HG02678 (cell line): ENCODE measurements at regions not wholly inside any gene's neighbourhood (a gene's known extent, or its start where the extent isn't known, plus 50 kb on each side); places are given as distances from the start of the nearest gene placed in this dataset.
"Not testable (repeated sequence)": the region's sequence is repeated elsewhere in the genome, so short reads cannot be mapped to it uniquely, and the experiment has no call there.

Source experiments
- ATAC-seq: cut with Tn5 transposase; IDR thresholded peaks from one replicate; pipeline ENCODE4 v1.9.1; 2021; ENCODE audit warnings: mild to moderate bottlenecking, moderate library complexity; ENCODE audit not compliant: unreplicated experiment

DNA sequence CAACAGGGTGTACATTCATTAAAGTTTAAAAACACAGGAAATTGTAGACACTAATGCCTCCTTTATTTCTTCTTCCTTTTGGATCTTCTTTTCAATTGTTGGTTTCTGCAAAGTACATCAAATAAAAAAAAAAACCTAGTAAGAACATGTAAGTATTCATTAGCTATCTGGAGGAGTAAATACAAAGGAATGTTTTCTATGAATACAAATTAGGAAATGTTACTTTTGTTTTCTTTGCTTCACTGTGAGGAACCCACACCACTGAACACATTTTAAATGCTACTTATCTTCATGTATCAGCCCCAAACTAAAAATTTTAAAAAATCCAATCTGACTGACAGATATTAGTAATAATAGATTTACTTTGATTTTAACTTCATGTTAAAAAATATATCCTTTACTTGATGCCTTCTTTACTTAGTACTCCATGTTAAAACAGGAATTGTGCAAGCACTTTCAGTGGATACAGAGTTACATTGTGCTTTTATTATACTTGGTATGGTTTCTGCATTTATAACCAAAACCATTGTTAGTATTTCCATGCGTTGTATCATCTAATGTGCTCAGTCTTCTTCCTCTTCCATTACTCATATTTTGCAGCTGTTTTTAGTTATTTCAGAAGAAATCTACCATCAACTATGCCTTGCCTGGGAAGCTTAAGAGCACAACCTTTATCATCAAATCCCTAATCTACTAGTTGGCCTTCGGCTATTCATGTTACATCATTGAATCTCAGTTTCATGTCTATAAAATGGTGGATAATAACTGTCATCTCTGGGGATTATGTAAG, 236.9 kb upstream of the DPYD start:
- no peak for ATAC-seq

DNA sequence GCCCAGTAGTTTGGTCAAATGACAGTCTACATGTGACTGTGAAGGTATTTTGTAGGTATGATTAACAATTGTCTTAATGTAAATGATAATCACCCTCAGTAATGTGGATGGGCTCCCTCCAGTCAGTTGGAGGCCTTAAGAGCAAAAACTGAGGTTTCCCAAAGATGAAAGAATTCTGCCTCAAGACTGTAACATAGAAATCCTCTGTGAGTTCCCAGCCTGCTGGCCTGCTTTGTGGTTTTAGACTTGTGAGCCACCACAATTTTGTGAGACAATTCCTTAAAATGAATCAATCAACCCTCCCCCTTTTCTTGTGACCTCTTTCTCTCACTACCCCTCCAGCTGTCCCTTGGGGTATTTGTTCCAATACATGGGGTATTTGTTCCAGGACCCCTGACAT, 226.4 kb upstream of the DPYD start:
- no peak for ATAC-seq

DNA sequence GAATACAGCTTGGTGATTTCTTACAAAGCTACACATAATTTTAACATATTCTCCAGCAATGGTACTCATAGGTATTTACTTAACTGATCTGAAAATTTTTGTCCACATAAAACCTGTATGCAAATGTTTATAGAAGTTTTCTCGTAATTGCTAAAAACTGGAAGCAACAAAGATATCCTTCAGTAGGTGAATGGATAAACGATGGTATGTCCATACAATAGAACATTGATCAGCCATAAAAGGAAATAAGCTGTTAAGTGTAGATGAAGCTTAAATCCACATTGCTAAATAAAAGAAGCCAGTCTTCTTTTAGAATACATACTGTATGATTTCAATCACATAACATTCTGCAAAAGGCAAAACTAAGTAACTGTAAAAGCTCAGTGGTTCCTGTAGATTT, 224.8 kb upstream of the DPYD start:
- no peak for ATAC-seq

DNA sequence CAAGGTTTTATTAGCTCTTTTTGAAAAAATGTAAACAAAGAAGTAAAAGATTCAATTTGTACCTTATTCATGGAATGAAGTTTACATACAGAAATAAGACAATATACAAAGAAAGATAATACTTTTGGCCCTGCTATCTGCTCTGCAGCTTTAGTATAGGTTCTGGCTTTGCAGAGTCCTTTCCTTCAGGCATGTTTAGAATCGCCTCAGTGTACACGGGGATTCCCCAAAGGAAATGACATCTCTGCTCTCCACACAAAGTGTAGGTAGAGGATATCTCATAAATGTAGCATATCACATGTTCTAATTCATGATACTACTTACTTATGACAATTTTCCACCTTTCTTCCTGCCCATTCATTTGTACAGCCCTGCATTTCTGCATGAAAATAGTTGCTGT, 222.6 kb upstream of the DPYD start:
- ATAC-seq: no peak

DNA sequence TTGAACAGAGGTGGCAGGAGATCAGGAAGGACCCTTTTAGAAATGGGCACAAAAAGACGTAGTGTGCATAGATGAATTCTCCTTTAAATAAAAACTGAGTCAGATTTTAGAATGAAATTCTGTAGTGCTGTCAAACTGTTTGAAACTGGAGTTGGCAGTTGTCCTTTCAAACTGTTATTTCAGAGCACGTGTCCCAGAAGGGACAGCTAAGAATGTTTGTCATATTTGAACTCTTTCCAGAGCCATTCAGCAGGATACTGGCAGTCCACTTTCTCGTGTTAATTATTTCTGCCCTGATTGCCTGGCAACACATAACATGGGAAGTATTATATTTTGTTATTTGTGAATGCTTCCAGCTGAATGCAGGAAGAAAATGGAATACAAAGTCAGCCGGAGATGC, 212.3 kb upstream of the DPYD start:
- no peak for ATAC-seq

DNA sequence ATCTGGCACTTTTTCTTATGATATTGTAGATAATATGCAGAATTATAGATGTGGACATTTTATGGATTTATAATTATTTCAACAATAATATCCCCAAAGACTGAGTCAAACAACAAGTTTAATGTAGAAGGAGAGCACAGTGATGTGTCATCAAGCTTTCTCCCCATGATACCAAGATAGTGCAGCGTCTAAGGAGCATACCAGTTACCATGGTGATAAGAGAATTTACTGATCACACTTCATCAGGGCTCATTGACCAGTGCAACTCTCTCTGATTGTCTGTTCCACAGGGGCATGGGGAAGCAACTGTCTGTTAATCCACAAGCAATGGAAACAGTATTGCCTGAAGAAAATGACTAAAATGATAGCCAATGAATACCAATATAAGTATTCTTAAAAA, 209.6 kb upstream of the DPYD start:
- ATAC-seq: no peak

DNA sequence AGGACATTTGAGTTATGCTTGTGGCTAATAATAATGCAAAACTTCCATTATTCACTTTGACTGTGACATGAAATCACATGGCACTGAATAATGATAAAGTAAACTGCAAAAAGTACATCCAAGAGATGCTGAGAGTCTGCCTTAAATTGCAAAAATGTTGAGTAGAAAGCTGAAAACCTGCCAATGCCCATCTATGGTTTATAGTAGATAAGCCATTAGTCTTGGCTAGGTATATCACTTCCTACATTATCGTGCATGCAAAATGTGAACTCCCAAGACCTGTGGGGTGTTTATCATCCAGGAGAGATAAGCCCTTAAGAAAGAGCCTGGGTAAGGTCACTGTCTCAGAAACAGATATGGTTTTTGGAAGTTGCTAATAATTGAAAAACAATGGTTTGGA, 208.7 kb upstream of the DPYD start:
- no peak for ATAC-seq

DNA sequence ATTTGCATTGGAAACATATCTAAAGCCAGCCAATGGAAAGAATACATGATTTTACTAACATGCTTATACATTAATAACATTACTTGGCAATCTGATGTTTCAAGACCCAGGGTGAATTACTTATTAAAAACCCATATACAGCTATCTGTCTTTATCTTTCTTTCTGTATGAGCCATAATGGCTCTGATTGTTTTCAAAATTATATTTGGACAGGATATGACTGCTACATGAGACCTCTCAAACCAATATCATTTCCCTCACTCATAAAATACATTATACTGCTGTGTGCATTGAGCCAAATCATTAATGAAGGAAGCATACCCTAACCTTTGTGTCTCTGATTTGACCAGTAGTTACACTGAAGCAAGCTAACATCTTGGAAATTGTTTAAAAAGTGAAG, 205.9 kb upstream of the DPYD start:
- no peak for ATAC-seq

DNA sequence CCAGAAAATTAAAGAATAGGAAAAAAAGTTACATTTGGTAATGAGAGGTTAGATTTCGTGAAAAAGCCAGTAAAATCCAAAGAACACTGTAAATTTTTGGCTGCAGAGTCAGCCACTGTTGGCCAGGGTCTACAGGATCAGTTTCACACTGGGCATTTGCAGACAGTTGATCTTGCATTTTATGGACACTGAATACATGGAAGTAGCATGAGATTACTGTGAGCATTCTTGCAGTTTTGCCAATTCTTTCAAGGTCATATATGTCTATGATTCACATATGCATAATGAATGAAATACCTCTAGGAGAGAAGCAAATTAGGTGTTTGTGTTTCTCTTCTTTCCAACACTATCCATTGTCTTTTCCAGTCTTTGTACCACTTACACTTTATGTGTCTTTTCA, 200.8 kb upstream of the DPYD start:
- ATAC-seq: no peak

DNA sequence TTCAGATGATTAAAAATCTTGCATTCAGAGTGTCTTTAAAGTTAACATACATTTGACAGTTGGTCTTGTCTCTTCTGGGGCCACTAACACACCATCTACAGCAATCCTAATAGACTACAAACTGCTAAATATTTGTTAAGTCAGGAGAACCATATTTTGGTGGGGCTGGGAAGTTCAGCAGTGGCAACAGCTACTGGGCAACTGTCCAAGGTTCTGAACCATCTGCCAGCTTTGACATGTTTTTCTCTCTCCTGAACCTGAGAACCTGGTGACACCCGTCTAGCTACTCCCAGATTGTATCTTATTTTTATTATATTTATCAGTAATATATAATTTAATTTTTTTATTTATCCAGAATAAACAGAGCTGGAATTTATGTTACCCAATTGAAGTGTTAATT, 199.0 kb upstream of the DPYD start:
- no peak for ATAC-seq

DNA sequence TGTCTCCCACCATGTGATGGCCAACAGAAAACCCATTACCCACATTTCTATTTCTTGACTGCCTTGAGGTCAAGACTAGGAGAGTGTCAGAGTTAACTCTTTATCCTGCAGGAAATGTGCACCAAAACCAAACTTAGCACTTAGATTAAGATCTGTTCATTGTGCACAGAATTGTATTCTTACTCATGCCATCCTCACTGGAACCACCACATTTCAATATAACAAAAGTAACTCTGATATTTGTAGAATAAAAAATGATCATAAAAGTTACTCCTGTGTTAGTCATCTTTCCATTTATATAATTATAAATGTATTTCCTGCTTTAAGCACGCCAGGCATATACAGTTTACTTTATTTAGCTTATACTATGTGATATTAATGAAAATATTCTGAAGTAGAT, 193.0 kb upstream of the DPYD start:
- ATAC-seq: no peak

DNA sequence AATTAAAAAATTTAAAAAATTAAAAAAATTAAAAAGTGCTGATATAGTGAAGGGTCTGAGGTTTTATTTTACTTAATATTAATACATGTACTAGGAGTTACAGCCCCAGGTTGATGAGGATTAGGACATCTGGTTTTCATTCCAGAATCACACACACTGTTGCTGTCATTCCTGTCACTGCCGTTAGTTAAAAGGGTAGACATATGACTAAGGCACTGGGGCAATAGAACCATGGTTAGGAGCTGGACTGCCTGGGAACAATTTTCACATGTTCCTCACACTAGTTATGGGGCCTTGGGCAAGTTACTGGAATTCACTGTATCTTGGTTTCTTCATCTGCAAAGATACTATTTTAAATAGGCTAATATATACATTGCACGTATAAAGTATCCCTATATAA, 191.8 kb upstream of the DPYD start:
- no peak for ATAC-seq

DNA sequence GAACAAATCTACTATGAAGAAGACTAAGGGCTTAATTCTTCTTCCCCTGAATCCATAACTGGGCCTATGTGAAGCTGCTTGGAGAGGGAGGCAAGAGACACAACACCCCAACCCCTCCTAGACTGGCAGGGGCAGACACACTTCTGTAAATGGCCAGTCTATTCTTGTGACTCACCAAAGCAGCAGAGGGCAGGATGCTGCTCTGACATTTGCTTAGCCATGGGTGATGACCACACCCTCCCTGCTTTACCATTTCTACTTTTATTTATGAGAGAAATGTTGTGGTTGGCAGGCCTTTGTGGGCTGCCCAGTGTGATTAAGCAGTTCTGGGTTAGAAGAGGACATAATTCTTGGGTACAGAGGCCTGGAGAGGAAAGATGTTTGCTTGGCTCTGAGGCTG, 189.8 kb upstream of the DPYD start:
- no peak for ATAC-seq

DNA sequence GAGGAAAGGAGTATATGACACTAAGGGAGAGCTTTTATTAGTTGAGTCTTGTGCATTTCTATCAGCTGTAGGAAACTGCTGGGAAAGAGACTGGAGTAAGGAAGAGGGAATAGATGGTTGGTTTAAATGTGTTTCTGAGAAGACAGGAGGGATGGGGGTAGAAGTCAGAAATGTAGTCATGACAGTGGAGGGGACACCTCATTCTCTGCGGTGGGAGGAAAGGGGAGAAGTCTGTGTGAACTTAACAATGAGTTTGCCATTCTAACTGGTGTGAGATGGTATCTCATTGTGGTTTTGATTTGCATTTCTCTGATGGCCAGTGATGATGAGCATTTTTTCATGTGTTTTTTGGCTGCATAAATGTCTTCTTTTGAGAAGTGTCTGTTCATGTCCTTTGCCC, 187.5 kb upstream of the DPYD start:
- not testable (repeated sequence) for ATAC-seq

DNA sequence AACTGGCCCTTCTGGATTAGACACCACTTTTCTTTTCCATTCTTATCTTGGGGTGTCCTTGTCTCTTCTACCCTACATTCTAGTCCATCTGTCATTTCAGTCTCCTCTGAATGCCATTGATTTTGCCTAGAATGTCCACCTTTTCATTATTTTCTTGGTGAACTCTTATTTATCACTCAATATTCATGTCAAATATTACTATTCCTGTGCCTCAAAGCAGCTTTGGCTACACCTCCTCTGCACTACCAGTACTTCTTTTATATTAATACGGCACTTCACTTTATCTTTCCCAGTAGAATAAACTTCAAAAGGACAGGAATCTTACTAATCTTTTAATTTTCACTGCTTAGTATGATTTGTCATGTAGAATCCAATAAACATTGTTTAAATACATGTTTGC, 186.4 kb upstream of the DPYD start:
- ATAC-seq: no peak

DNA sequence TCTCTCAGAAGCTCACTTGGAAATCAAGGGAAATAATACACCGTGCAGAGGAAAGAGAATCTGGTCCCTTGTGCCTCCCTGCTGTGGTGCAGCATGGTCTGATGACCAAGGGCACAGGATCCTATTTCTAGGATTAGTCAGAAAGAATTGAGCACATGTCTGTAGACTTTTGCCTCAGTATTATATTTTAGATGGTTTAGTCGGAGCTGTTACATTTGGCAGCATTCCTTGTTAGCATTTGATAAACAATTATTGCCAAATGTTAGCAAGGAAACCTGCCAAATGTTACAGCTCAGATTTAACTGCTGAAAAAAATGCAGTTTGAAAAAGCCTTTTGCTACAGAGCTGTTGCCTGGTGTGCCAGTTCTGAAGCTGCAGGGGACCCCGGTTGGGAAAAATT, 183.5 kb upstream of the DPYD start:
- no peak for ATAC-seq

DNA sequence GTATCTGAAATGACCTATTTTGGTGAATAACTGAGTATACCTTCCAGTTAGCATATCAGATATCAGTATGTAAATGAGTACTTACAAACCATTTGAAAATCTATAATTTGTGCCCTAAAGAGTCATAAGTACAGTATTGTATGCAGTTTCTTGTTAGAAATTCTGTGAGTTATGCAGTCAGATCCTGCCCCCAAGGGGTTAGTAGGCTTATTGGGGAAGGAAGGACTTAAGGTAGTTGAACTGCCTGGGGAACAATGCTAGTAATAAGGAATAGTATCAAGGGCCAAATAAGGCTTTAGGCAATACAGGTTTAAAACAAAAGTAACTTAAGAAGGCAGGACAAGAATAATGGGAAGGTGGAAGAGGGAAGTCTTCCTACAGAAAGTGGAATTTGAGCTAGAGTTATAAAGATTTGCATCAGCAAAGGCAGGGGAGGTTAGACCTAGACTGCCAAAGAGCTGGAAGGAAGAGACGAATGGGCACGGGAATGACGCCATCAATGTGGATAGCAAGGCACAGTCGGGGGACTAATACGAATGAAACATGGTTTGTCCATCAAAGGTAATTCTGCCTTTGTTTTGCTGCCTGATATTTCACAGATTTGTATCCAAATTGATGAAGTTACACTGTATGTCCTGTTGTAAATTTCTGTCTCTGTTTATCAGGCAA, 182.9 kb upstream of the DPYD start:
- no peak for ATAC-seq

DNA sequence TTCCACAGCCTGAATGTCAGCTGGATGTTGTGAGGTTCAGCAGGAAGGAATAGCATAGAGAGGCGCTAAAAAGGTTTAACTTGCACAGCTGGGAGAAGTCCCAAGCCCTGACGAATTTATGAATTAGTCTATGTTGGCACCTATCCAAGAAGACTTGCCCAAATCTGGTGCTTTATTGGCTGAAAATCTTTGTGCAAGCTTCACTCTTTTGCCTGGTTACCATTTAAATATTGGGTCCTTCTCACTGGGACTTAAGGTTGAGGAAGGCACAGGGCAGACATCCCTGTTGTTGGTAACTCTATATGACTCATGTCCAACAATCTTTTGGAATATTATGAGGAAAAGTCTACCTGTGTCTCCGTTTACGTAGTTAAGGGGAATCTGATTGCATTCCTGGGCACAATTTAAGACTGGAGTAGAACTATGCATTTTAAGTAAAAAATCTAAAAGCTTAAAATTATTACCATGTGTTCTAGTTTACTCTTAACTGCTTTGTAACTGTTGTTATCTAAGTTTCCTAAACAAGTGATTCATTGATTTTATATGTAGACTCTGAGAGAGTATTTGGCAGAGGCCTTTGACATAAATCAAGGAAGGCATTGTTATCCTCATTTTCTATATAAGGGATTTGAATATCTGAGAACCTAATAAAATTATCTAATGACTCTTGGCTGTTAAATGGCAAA, 181.7 kb upstream of the DPYD start:
- ATAC-seq: no peak

DNA sequence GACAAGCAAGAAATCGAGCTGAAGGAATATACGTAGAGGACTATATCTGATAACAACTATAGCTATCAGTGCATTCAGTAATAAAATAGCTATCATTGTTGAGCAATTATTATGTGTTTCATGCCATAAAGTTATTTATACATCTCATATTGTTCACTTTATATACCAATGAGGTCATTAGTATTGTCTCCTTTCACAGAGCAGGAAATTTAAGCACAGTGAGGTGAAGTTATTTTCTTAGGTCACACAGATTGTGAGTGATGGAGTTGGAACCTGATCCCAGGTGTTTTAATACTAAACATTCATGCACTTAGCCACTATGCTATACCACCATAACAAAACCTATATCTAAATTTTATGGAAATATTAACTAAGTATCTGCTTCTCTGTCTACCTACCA, 180.5 kb upstream of the DPYD start:
- no peak for ATAC-seq

DNA sequence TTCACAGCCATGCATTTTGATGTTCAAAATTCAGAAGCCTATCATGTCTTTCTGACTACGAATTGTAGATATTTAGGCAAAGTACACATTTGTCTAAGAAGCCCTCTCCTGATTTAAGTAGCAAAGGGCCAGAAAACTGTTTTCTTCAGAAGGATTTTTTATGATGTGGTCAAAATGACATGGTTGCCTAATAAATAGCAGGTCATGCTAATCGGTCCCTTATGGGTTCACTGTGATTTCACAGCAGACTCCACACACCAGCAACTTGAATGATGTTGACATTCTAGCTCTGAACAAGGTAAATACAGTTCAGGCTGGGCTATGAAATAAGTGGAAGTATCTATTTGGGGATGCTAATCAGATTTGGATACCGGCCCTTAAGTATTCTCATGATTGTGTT, 178.7 kb upstream of the DPYD start:
- no peak for ATAC-seq

DNA sequence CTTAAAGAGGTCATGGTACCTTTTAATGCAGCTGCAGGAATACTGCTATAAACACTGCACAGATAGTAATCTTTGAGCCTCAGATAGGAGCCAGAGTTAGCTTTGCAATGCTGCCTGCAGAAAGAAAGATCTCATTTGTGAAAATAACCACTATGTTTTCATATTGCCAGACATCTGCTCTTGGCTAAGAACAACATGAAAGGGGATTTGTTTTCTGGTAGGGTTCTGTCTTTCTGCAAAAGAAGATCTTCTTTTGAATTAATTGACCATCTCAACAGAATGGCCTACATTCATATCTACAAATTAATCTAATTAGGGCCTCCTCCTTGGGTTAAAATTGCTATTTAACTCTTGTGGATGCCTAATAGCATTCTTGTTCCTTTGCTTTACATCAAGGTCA, 177.6 kb upstream of the DPYD start:
- ATAC-seq: no peak

DNA sequence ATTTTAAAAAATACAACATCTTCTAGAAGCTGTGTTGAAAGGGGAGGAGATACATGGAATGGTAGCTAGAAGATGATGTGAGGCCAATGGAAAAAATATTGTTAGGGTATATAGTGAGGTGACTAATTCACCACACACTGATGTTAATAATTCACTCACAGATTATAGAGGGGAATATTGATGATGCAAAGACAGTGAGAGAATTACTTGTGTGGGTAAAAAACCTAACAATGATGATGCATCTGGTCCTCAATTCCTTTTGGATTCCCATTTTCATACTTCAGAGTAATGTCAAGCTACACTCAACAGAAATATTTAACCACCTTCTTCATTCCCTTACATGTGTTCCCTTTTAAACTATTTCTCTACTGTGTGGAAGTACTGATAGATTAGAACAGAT, 169.5 kb upstream of the DPYD start:
- no peak for ATAC-seq
